IPS DF 19.7 (cell line): ENCODE measurements at regions not wholly inside any gene's neighbourhood (a gene's known extent, or its start where the extent isn't known, plus 50 kb on each side); places are given as distances from the start of the nearest gene placed in this dataset.
"Not testable (repeated sequence)": the region's sequence is repeated elsewhere in the genome, so short reads cannot be mapped to it uniquely, and the experiment has no call there.

Source experiments
- DNase-seq: peaks from one replicate; pipeline ENCODE4 v3.0.0-alpha.2; 2013; ENCODE audit warnings: low read depth, low spot score

DNA sequence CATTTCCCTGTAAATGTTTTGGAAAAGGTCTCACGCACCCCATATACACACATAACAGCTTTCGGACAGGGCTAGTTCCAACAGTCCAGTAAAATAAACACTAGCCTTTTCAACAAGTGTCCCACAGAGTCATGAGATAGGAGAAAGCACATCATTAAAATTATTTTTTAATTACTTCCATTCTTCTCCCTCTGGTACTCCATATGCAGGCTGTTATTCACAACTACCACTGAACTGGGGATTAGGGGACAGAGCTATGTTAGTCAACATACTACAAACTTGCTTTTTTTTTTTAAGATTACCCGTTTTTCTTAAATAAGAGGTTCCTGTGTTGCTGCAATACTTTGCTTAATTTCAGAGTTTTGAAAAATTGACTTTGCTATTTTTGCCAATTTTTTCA lies 576.6 kb upstream of the KCND2 start:
- no peak for DNase-seq

DNA sequence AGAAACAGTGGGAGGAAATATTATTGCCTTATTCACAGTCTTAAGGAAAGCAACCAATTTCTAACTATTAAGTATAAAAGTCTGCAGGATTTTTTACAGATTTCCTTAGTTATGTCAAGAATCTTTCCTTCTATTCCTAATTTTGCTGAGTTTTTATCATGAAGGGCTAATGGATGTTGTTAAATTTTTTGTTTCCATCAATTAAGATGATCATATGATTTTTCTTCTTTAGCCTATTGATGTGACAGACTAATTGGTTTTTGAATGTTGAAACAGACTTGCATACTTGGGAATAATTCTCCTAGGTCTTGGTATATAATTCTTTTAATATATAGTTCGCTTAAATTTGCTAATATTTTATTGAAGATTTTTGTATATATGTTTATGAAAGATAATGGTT lies 569.1 kb upstream of the KCND2 start:
- no peak for DNase-seq

DNA sequence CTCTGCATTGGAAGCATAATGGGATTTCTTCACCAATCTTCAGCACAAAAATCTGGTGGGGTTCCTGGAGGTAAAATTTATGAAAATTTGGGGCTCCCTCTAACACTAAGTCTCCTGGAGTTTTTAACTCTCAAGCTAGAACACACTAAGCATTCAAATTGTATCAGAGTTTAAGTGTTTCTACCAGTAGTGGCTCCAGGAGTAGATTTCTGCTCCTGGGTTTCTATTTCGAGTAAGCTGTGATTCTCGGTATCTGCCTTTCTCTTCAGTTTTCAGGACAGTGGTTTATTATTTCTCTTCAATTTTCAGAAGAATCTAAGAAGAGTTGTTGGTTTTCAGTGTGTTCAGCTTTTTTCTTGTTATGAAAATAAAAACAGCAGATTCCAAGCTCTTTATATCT lies 566.4 kb upstream of the KCND2 start:
- DNase-seq = no peak

DNA sequence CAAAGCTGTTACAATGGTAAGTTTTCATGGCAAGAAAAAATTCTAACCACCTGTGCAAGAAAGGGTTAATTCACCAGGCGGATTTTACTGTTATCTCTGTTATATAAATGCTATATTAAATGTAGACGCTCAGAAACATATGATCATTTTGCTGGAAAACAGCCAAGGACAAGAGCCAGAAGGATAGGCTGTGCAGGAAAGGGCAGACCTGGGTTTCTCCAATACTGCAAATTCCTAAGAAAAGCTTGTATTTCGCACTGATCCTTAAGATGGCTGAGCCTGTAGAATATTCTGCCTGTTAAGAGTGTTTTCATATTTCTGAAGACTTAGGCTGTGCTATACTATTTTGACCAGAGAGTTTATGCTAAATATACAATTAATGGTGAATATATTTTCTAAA lies 564.1 kb upstream of the KCND2 start:
- no peak for DNase-seq

DNA sequence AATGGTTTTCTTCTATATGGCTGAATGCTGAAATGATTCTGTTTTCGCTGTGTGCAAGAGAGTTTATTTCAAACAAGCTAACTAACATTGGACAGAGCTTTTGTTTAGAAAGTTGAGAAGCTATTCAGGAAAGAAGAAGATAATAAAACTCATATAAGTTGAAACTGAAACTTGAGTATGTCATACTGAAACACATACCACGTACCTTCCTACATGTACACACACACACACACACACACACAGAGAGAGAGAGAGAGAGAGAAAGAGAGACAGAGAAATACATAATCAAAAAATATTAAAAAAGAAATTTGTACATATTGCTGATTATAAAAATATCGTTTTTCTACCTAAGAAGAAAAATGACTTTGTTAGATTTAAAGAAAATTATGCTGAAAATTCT lies 561.9 kb upstream of the KCND2 start:
- DNase-seq = no peak

DNA sequence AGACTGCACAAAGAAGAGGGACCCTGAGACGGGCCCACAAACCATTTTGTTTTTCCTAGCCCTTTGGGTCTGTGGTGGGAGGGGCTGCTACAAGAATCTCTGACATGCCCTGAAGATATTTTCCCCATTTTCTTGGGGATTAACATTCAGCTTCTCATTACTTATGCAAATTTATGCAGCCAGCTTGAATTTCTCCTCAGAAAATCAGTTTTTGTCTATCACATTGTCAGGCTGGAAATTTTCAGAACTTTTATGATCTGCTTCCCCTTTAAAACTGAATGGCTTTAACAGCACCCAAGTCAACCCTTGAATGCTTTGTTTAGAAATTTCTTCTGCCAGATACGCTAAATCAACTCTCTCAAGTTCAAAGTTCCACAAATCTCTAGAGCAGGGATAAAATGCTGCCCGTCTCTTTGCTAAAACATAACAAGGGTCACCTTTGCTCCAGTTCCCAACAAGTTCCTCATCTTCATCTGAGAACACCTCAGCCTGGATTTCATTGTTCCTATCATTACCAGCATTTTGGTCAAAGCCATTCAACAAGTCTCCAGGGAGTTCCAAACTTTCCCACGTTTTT lies 560.0 kb upstream of the KCND2 start:
- DNase-seq = no peak

DNA sequence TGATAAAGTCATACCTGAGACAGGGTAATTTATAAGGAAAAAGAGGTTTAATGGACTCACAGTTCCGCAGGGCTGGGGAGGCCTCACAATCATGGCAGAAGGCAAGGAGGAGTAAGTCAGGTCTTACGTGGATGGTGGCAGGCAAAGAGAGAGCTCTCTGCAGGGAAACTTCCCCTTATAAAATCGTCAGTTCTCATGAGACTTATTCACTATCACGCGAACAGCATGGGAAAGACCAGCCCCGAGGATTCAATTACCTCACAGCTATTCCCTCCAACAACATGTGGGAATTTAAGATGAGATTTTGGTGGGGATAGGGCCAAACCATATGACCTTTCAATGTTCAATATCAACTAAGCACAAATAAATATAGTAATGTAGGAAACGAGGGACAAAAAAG lies 559.4 kb upstream of the KCND2 start:
- no peak for DNase-seq

DNA sequence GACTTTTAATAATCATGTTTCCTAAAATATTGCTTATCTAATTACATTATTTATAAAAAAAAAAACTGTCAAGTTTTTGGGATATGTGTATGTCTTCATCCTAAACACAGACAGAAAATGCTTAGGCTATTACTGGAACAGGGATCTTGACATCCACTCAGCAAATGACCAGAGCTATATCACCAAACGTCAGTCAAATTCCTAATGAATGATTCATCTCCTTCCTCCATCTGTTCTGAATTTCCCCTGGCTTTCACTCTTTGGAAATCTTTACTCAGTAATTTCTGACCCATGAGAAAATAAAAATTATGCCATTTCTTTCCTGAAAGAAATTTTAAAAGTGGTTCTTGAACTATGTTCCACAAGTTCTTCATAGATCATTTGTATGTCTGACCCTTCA lies 552.4 kb upstream of the KCND2 start:
- no peak for DNase-seq

DNA sequence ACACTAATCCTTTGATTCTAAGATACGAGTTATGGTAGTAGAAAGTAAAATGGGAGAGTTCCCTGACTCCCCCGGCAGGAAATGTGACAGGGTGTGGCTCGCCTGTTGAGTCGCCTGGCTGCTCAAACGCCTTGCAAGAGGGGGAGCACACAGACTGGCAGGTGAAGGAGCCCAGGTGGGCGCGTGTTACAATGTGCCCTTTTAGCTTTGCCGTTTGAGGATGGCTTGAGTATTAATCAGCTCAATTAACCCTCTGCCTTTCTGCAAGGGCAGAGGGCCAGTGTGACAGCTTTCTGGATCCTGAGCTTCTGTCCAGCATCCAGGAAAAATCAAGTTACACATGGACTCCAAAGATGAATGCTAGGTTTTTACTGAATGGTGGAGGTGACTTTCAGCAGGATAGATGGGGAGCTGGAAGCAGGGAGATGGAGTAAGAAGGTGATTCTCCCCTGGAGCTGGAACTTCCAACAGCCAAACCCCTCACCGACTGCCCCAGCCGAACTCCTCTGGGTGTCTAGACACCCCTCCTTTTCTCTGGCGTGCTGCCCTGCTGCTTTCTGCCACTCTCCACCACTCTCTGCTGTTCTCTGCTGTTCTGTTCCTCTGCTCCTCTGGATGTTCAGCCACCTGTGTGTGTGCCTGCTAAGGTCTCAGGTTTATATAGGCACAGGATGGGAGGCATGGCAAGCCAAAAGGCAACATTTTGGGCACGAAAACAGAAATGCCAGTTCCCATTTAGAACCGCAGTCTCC lies 548.8 kb upstream of the KCND2 start:
- DNase-seq = no peak

DNA sequence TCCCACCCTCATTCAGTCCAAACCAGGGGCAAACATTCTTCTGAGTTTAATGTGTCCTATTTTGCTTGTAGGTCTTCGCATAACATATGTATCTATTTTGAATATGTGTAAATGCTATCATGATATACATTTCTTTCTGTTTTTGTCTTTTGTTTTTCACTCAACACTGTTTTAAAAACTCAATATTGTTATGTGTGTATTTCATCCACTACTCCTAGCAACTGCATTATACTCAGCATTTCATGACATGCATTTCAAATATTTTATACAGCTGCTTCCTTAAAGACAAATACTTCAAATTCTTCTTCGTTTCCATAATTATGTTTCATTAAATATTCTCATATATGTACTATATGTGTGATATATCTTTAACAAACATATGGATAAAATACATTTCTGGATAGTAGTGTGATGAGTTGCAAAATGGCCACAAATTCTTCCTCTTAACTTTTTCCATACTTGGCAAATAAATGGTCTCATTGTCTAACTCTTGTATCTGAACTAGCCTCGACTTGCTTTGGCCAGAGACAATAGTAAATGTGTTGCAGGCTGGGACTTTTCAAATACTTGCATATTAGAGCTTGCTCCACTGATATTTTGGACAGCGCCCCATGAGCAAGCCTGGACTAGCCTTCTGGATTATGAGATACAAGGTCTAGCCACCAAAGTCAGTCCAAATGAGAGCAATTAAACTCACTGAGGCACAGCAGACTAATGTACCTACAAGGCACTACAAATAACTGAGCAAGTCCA lies 539.7 kb upstream of the KCND2 start:
- DNase-seq = no peak

DNA sequence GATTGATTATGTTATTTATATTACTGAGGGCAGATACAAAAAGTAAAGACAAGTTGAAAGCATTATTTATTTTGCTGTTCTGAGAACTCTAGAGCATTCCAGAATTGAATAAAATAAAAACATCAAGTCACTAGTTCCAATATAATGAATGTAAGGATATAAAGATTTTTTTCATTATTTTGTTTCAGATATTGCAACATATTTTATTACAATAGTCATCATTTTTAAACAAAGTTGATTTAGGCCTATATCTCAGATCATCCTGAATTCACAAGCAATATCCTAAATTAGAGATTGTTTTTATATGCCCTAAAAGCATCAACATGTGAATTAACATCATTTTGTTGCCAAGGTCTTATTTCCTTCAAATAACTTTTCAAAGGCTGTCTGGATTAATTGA lies 535.6 kb upstream of the KCND2 start:
- DNase-seq = no peak

DNA sequence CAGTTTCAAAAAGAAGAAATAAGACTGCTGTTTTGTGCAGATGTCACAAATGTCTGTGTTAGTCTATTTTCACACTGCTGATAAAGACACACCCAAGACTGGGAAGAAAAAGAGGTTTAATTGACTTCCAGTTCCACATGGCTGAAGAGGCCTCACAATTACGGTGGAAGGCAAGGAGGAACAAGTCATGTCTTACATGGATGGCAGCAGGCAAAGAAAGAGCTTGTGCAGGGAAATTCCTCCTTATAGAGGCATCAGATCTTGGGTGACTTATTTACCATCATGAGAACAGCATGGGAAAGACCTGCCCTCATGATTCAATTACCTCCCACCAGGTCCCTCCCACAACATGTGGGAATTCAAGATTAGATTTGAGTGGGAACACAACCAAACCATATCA lies 527.7 kb upstream of the KCND2 start:
- not testable (repeated sequence) for DNase-seq

DNA sequence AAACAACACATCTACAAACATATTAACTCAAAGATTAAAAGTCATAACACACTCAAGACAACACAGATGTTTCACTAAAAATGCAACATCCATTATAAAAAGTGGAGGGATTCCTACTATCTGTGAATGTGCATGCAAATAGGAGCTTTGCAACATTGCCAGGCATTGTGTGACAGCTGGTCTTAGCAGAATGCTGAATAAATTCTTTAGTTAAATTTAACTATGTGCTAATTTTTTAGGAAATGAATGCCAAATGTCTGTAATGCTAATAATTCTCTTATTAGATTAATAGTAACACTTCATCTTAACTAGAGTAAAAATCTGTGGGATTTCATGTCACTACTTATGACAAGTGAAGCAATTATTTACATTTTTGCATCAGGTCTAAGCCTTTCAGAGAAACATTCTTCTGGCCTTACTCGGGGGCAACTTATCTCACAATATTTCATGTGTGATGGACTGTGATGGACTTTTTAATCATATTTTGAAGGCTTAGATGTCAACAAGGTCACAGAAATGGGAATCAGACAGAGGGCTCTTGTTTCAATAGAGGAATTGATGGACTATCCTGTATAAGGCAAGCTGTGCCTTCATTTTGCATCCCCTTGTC lies 524.6 kb upstream of the KCND2 start:
- DNase-seq = no peak

DNA sequence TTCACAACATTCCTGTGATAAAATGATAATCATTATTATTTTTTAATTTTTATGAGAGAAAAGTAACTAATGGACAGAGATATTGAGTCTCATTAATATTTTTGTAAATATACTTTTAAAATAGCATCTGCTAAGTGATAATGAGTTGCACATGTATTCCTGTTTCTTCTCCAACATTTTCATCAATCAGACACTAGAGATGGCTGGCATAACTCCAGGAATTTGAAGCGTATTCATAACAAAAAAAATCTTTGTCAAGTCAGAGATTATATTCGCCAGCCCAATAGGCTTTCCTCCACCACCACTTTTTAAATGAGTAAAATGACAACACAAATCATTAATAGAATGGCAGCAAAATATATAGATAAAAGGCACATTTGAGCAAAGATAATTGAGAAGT lies 524.0 kb upstream of the KCND2 start:
- DNase-seq = no peak

DNA sequence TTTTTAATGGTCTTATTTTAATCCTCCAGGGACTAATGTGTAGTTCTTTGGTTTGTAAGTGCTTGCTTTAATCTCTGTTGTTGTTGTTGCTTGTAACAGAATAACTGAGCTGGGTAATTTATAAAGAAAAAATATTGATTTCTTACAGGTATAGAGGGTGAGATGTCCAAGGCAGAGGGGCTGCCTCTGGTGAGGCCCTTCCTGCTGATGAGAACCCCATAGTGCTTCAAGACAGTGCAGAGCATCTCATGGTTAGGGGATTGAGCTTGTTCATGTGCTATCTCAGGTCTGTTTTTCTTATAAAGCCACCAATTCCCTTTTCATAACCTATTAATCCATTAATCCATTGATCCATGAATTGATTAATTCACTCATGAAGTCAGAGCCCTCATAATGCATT lies 516.3 kb upstream of the KCND2 start:
- no peak for DNase-seq

DNA sequence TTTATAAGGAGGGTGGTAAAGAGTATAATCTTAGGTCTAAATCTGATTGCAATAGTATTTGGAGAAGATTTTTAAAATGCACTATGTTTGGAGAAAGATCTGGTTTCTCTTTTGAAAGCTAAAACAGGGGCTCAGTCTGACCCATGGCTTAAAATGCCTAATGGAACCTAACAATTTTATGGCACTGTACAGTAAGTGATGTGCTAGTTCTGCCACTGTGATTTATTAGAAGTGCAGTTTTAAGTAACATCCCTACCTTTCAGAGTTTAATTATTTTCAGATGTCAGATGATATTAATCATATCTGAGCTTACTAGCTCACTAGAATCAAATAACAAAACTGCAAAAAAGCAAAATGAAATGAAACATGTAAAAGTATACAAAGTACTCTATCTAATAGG lies 514.7 kb upstream of the KCND2 start:
- no peak for DNase-seq

DNA sequence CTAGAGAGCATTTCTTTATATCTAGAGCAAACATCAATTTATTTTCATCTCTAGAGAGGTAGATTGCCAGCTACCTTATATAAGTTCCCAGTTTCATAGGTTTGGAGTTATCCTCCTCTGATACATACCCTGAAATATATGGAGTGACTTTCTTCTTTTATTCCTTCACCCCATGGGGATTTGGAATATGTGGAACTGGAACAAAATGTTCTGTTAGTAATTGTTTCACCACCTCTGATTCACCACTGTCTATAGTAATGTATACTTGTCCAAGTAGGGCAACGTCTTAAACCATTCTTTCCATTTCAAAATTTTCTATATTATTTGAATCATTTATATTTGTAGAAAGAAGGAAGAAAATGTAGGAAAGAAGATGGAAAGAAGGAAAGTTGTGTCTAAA lies 511.2 kb upstream of the KCND2 start:
- no peak for DNase-seq

DNA sequence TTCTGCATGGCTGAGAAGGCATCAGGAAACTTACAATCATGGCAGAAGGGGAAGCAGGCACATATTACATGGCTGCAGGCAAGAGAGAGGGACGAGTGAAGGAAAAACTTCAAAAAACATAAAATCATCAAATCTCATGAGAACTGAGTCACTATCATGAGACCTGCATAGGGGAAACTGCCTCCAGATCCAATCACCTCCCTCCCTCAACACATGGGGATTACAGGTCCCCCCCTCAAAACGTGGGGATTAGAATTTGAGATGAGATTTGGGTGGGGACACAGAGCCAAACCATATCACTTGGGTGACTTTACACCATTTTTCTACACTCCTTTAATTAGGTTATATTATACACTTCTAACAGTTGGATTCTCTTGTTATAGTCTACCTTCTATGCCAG lies 490.7 kb upstream of the KCND2 start:
- DNase-seq = no peak

DNA sequence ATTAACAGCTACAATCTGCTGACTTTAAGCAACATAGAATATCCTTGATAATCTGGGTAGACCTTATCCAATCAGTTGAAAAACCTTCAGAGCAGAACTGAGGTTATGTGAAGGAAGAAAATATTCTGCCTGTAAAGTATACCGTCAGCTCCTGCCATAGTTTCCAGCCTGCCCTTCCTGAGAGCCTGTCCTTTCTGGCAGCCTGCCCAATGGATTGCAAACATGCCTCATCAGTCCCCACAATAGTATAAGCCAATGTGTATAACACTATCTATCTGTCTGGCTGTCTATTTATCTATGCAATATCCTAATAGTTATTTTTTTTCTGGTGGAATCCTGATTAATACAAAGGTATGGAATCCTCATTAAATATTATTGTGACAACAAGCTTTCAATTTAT lies 489.2 kb upstream of the KCND2 start:
- no peak for DNase-seq

DNA sequence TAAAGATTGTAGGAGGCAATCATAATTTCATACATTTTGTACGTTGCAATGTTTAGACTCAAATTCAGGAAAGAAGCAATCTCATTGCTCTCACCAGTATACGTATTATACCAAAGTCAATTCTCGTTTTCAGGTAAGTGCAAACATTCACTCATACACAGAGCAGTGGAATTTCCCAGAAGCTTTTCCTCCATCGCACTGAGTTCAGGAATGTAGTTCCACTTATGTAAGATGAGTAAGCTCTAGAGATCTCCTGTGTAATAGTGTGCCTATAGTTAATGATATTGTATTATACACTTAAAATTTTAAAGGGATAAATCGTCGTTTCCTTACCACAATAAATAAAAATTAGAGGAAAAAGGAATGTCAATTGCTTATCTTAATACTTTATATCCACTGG lies 470.8 kb upstream of the KCND2 start:
- no peak for DNase-seq

DNA sequence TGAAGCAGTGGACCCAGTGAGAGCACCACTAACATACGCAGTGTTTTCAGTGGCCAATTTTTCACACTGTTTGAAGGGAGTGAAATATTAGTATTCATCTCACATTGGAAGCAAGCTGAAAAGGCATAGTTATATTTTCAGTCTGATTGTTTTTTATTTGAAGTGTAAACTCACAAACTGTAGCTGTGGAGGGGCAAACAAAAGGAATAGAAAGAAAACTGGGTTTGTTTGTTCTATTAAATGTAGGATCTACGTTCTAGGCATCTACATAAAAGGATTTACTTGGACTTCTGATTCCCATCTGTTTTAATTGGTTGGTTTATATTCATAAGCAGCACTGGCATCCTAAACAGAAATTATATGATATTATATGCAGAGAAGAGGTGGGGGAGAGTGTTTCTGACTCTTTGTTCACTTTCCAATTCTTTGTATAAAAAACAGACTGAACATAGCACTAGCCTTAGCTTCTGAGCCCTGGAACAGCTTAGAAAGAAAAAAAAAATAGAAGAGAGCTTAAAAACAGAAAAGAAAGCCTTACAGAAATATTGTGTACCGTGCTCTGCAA lies 447.8 kb upstream of the KCND2 start:
- DNase-seq = no peak

DNA sequence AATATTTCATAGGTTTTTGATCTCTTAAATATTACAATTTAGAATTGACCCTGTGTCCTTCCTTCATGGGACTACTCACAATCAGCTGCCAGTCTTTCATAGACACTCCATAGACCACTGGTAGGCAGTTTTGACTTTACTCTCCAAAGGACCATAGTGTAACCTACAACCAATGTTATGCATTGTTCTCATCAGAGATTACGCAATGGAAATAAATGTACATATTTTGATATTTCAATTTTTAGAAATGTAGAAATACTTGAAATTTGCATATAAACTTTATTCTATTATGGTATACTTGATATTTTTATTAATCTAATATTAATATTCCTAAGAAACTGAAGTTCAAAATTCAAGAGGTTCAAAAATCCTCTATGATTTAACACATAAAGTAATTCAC lies 446.4 kb upstream of the KCND2 start:
- no peak for DNase-seq
